Prostate gland (tissue), 2 donors: ENCODE measurements at regions not wholly inside any gene's neighbourhood (a gene's known extent, or its start where the extent isn't known, plus 50 kb on each side); places are given as distances from the start of the nearest gene placed in this dataset.

ENCODE experiments used
- POLR2A ChIP-seq: fragments of 450-650 bp; IDR thresholded peaks from one replicate; pipeline ENCODE4 v1.6.1; 2016; ENCODE audit warnings: antibody characterized with exemption, mild to moderate bottlenecking
- POLR2AphosphoS5 ChIP-seq: sonication (generic); formaldehyde crosslinking; IDR thresholded peaks from one replicate; pipeline ENCODE4 v1.6.1; 2017; ENCODE audit warnings: antibody characterized with exemption
- TF ChIP-seq, protein P1 (sequence below), 4 experiments: fragments of 200-600 bp in 2 of 4; fragments of 450-650 bp in 2 of 4; sonication (generic) in 2 of 4; IDR thresholded peaks; 1 replicate in 3 of 4; 2 replicates in 1 of 4; pipeline ENCODE4 v1.5.1; 2016 to 2019; ENCODE audit warnings: antibody characterized with exemption in 4 of 4, mild to moderate bottlenecking in 2 of 4, moderate library complexity in 2 of 4

DNA sequence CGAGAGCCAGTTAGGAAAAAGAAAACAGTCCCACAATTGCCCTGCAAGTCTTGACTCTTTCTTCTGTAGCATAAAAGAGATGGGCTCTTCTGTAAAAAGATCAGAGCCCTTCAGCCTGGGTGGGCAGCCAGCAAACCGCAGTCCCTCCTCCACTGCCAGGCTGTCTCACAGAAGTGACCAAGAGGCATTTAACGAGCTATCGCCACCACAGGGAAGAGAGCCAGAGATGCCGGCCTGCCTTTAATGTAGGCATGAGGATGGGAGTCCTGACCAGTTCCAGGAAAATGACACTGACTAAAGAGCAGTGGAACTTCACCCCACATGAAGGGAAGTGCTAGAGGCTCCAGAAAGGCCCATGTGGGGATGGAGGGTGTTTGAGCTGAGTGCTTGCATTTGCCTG is 264.6 kb downstream of the NDUFS4 start:
- TF ChIP-seq, protein P1, sequence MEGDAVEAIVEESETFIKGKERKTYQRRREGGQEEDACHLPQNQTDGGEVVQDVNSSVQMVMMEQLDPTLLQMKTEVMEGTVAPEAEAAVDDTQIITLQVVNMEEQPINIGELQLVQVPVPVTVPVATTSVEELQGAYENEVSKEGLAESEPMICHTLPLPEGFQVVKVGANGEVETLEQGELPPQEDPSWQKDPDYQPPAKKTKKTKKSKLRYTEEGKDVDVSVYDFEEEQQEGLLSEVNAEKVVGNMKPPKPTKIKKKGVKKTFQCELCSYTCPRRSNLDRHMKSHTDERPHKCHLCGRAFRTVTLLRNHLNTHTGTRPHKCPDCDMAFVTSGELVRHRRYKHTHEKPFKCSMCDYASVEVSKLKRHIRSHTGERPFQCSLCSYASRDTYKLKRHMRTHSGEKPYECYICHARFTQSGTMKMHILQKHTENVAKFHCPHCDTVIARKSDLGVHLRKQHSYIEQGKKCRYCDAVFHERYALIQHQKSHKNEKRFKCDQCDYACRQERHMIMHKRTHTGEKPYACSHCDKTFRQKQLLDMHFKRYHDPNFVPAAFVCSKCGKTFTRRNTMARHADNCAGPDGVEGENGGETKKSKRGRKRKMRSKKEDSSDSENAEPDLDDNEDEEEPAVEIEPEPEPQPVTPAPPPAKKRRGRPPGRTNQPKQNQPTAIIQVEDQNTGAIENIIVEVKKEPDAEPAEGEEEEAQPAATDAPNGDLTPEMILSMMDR (IDR thresholded peaks at IDR 0.05) = no peak
- TF ChIP-seq POLR2A (no peak), POLR2AphosphoS5 (no peak)
